LNCAP (cell line): ENCODE measurements at regions not wholly inside any gene's neighbourhood (a gene's known extent, or its start where the extent isn't known, plus 50 kb on each side); places are given as distances from the start of the nearest gene placed in this dataset.

Source experiments
- TF ChIP-seq, protein P1 (sequence below): fragments of 450-650 bp; IDR thresholded peaks from 2 replicates; pipeline ENCODE4 v1.5.1; 2017; ENCODE audit warnings: mild to moderate bottlenecking

DNA sequence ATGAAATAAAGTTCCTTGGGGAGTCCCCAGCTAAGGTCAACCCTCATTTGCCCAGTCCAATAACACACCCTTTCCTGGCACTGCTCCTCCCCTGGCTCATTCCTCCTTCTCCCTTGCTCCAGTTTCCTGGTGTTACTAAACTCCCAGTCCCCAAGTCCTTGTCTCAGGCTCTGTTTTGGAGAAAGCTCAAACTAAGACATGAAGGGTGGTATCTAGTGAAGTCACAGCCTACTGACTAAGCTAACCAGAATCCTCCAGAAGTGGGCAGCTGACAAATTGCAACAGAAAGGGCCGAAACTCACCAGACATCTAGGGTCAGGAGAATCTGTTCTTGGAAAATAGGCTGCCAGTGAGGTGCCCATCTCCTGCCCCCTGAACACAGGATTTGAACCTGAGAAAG, 118.7 kb upstream of the NEK6 start:
- TF ChIP-seq, protein P1, sequence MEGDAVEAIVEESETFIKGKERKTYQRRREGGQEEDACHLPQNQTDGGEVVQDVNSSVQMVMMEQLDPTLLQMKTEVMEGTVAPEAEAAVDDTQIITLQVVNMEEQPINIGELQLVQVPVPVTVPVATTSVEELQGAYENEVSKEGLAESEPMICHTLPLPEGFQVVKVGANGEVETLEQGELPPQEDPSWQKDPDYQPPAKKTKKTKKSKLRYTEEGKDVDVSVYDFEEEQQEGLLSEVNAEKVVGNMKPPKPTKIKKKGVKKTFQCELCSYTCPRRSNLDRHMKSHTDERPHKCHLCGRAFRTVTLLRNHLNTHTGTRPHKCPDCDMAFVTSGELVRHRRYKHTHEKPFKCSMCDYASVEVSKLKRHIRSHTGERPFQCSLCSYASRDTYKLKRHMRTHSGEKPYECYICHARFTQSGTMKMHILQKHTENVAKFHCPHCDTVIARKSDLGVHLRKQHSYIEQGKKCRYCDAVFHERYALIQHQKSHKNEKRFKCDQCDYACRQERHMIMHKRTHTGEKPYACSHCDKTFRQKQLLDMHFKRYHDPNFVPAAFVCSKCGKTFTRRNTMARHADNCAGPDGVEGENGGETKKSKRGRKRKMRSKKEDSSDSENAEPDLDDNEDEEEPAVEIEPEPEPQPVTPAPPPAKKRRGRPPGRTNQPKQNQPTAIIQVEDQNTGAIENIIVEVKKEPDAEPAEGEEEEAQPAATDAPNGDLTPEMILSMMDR, result no peak

DNA sequence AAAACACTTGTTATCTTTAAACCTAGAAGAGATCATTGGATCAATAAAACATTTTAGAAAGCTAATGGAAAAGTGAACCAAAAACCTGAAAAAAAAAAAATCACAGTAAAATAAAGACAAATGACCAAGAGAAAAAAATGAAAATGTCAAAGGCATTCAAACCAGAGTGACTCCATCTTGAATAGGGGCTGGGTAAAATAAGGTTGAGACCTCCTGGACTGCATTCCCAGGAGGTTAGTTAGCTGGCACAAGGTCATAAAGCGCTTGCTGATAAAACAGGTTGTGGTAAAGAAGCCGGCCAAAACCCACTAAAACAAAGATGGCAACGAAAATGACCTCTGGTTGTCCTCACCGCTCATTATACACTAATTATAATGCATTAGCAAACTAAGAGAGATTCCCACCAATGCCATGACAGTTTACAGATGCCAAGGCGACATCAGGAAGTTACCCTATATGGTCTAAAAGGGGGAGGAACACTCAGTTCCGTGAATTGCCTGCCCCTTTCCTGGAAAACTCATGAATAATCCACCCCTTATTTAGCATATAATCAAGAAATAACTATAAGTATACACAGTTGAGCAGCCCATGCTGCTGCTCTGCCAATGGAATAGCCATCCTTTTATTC, 116.7 kb upstream of the NEK6 start:
- TF ChIP-seq, protein P1, result no peak

DNA sequence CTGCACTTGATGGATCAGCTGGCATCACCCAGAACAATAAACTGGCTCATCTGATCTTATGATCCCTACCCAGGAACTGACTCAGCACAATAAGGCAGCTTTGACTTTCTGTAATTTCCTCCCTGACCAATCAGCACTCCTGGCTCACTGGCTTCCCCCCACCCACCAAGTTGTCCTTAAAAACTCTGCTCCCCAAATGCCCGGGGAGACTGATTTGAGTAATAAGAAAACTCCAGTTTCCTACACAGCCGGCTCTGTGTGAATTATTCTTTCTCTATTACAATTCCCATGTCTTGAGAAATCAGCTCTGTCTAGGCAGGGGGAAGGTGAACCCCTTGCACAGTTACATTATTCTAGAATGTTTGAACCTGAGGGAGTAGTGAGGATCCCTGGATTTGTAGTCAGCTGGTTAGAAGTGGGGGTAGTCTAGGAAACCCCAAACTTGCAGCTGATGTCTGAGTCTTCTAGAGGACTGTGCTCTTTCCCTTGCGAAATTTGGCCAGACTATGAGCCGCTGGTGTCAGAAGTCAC, 111.7 kb upstream of the NEK6 start:
- TF ChIP-seq, protein P1, result no peak

DNA sequence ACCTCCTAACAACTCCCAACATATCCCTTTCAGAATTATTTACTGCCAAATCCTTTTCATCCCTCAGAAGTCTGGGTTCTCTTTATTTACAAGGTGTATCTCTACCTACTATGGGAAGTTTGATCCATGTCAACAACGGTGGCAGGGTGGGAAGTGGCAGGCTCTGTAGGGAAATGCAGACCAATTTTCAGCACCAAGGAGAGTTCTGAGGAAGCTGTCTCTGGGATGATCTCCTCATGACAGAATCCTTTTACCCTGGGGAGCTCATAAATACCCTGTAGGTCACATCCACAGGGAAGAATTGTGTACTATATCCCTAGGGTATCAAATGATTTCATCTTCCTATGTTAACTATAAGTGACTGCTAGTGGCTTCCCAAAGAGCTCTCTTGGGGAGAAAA, 107.8 kb upstream of the NEK6 start:
- TF ChIP-seq, protein P1, result no peak

DNA sequence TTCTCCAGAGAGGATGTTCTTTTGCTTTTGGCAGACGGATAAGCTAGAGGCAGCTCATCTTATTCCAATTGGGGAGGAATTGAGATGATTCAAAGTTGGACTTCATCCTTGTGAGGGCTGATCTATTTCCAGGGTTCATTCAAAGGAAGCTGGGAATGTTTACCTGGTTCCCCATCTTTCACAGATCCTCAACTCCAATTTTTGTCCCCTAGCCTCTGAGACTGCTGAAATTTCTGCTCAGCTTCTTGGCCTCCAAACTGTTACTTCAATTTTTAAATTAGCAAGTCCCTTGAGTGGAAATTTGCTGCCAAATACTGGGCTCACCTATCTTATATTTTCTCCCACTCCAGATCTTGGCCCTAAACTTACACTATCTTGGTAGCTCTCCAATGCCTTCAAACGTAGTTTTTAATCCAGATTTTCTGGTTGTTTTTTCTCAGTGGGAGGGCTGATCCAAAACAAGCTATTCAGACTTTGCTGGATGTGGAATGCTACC, 93.9 kb upstream of the NEK6 start:
- TF ChIP-seq, protein P1, result no peak

DNA sequence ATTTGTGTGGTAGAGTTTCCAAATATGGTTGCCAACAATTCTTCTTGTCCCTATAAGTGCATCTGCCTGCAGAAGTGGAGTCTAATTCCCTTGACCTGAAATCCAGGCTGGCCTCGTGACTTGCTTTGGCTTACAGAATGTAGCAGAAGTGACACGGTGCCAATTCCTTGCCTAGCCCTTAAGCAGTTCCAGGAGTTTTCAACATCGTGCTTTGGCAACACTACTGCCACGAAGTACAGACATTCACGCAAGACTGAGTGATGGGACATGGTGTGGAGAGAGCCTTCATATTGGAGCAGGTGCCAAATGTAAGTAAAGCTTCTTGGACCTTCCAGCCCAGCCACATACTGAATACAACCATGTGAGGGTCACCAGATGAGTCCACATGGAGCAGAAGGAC, 92.9 kb upstream of the NEK6 start:
- TF ChIP-seq, protein P1, result no peak

DNA sequence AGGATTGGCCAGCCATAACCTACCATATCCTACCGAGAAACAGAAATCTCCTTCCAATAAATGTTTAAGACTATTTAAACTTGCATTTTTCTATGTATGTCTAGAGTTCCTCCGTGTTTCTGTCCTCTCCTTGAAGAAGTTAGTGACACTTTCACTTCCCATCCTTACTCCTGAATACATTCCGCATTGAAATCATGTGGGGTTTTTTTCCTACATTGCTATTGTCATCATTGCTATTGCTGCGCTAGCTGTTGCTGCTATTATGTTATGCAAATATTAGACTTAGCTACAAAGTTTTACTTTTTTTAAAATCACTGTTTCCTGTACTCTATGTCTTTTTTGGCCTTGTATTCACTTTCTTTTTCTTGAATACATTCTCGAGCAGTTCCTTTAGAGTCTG, 83.3 kb upstream of the NEK6 start:
- TF ChIP-seq, protein P1, result no peak
